Activated CD4-positive, alpha-beta T cell treated with anti-CD3 and anti-CD28 coated beads, Interleukin-10, Interleukin-2, amounts not matched to agents 100 ng/mL and 50 ng/mL, durations not matched to agents 16 hours and 8 hours (primary cell): ENCODE measurements at regions not wholly inside any gene's neighbourhood (a gene's known extent, or its start where the extent isn't known, plus 50 kb on each side); places are given as distances from the start of the nearest gene placed in this dataset.
"Not testable (repeated sequence)": the region's sequence is repeated elsewhere in the genome, so short reads cannot be mapped to it uniquely, and the experiment has no call there.

Experiments
- DNase-seq: peaks from one replicate; pipeline ENCODE4 v3.0.0-alpha.2; 2020

GRCh38 chr1:2851918-2852317 is 50.4 kb upstream of the TTC34 start:
- DNase-seq = not testable (repeated sequence)

- DNase-seq = no peak
These were observed 52.2 kb upstream of the TTC34 start for GRCh38 chr1:2853711-2854110.

- DNase-seq = no peak
These were observed 52.7 kb upstream of the TTC34 start for GRCh38 chr1:2854151-2854550.

GRCh38 chr1:2854611-2855010 is 53.1 kb upstream of the TTC34 start:
- no peak for DNase-seq

GRCh38 chr1:2855206-2856065 is 53.9 kb upstream of the TTC34 start:
- no peak for DNase-seq

- DNase-seq = no peak
These were observed 54.5 kb upstream of the TTC34 start for GRCh38 chr1:2856066-2856390.

- DNase-seq = no peak
These were observed 55.3 kb upstream of the TTC34 start for GRCh38 chr1:2856676-2857375.

- no peak for DNase-seq
These were observed 56.0 kb upstream of the TTC34 start for GRCh38 chr1:2857521-2857920.

- DNase-seq = no peak
These were observed 57.2 kb upstream of the TTC34 start for GRCh38 chr1:2858676-2859075.

- DNase-seq = no peak
These were observed 57.9 kb upstream of the TTC34 start for GRCh38 chr1:2859219-2859880.

GRCh38 chr1:2859881-2860430 is 58.5 kb upstream of the TTC34 start:
- DNase-seq = no peak

GRCh38 chr1:2860476-2861142 is 59.1 kb upstream of the TTC34 start:
- no peak for DNase-seq

- no peak for DNase-seq
These were observed 59.9 kb upstream of the TTC34 start for GRCh38 chr1:2861143-2861987.

GRCh38 chr1:2861988-2862813 is 60.7 kb upstream of the TTC34 start:
- no peak for DNase-seq

- DNase-seq = no peak
These were observed 61.5 kb upstream of the TTC34 start for GRCh38 chr1:2862814-2863647.

- no peak for DNase-seq
These were observed 62.1 kb upstream of the TTC34 start for GRCh38 chr1:2863648-2863963.

GRCh38 chr1:2864203-2864905 is 62.9 kb upstream of the TTC34 start:
- no peak for DNase-seq

- no peak for DNase-seq
These were observed 63.5 kb upstream of the TTC34 start for GRCh38 chr1:2865000-2865399.

GRCh38 chr1:2865571-2866421 is 64.3 kb upstream of the TTC34 start:
- no peak for DNase-seq
